Calu3 (cell line): ENCODE measurements at regions not wholly inside any gene's neighbourhood (a gene's known extent, or its start where the extent isn't known, plus 50 kb on each side); places are given as distances from the start of the nearest gene placed in this dataset.

Source experiments
- BruUV-seq: library from RNA; stranded (reverse); fragments of 400-500 nt; replicated peaks from 2 replicates; lab custom pipeline; 2021; lab: Mats Ljungman, UMichigan
- CTCF ChIA-PET: fragments of 300-600 bp; sonication (Branson Sonifier 250); formaldehyde crosslinking; loops from one replicate; lab custom pipeline; 2022; ENCODE audit warnings: antibody characterized with exemption; lab: Charles Lee
- DNase-seq: peaks from one replicate; pipeline ENCODE4 v3.0.0; 2022
- H3K27ac Mint-ChIP-seq: one replicate; pipeline ENCODE4 v1.8.0; 2022; ENCODE audit warnings: mixed read lengths; ENCODE audit not compliant: unreplicated experiment
- H3K27me3 Mint-ChIP-seq: one replicate; pipeline ENCODE4 v1.8.0; 2022; ENCODE audit warnings: mixed read lengths; ENCODE audit not compliant: unreplicated experiment
- H3K36me3 Mint-ChIP-seq: one replicate; pipeline ENCODE4 v1.8.0; 2022; ENCODE audit warnings: mild to moderate bottlenecking, moderate library complexity, mixed read lengths; ENCODE audit not compliant: insufficient read depth, unreplicated experiment
- H3K4me1 Mint-ChIP-seq: one replicate; pipeline ENCODE4 v1.8.0; 2022; ENCODE audit warnings: mild to moderate bottlenecking, low read depth, mixed read lengths; ENCODE audit not compliant: unreplicated experiment
- H3K4me3 Mint-ChIP-seq: one replicate; pipeline ENCODE4 v1.8.0; 2022; ENCODE audit warnings: mild to moderate bottlenecking, low read depth, moderate library complexity, mixed read lengths; ENCODE audit not compliant: unreplicated experiment
- H3K9me3 Mint-ChIP-seq: one replicate; pipeline ENCODE4 v1.8.0; 2022; ENCODE audit warnings: low read depth, mixed read lengths; ENCODE audit not compliant: unreplicated experiment
- intact Hi-C: fragments of 100-400 bp; cut with micrococcal nuclease; formaldehyde crosslinking; loops from one replicate; pipeline ENCODE4 v1.10.0; 2022; ENCODE audit not compliant: unreplicated experiment
- TF ChIP-seq, protein P1 (sequence below): fragments of 200-600 bp; IDR thresholded peaks from one replicate; pipeline ENCODE4 v1.8.0; 2022; ENCODE audit warnings: antibody characterized with exemption; ENCODE audit not compliant: unreplicated experiment

DNA sequence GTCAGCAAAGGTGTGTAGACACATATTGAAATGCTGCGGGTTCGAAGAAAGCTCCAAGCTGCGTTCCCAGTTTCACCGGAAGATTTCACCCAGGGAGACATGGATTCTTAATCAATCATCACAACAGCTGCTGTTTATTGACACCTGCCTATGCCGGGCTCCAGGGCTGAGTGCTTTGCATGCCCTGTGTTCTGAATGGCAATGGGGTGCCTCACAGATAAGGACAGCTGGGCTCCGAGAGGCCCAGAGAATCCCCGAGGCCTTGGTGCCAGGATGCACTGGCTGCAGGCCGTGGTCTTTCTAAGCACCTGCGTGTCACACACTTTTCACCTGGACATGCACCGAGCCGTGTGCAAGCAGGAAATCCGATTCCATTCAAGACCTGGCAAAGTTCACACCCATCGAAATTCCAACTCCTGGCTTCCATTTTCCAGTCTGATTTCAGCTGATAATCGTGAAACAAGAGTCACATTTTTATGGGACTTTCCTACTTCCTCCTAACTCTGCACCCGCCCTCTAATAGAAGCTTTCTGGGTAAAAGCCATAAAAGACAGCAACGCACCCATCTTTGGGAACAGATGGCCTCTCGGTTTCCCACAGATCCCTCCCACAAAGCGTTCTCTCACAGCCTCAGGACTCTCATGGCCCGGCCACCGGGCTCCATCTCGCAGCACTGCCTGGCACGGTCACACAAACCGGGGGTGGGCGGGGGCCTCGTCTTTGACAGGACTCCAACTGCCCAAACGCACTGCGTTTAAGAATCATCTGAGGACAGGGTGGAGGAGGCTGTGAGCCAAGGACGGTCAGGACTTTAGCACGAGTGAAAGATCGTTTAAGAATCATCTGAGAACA is 245.6 kb upstream of the SALL3 start:
- intact Hi-C loops: no loop called here
- no peak overlapping the region for H3K4me3 Mint-ChIP-seq
- H3K36me3 Mint-ChIP-seq: no peaks in the 10 kb centered on the region
- BruUV-seq: no TSS peak
- no peaks in the 10 kb centered on the region for H3K27me3 Mint-ChIP-seq
- H3K9me3 Mint-ChIP-seq: peaks cover 15% of the 10 kb centered on the region
- no peak for DNase-seq
- H3K4me1 Mint-ChIP-seq: no peaks in the 10 kb centered on the region
- TF ChIP-seq, protein P1, sequence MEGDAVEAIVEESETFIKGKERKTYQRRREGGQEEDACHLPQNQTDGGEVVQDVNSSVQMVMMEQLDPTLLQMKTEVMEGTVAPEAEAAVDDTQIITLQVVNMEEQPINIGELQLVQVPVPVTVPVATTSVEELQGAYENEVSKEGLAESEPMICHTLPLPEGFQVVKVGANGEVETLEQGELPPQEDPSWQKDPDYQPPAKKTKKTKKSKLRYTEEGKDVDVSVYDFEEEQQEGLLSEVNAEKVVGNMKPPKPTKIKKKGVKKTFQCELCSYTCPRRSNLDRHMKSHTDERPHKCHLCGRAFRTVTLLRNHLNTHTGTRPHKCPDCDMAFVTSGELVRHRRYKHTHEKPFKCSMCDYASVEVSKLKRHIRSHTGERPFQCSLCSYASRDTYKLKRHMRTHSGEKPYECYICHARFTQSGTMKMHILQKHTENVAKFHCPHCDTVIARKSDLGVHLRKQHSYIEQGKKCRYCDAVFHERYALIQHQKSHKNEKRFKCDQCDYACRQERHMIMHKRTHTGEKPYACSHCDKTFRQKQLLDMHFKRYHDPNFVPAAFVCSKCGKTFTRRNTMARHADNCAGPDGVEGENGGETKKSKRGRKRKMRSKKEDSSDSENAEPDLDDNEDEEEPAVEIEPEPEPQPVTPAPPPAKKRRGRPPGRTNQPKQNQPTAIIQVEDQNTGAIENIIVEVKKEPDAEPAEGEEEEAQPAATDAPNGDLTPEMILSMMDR: no peak
- no peak overlapping the region for H3K27ac Mint-ChIP-seq
- CTCF ChIA-PET: no interaction called here

DNA sequence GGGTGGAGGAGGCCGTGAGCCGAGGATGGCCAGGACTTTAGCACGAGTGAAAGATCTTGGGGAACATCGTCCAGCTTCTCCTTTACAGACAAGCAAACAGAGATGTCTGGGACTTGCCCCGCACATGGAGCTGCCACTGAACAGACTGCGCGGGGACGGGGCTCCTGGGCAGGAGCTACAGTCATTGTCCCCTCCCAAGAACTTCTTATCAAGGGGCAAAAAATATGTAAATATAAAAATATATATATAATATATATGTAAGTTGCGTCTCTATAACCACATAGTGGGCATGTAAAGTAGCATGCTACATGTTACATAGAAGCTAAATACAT is 245.0 kb upstream of the SALL3 start:
- H3K4me1 Mint-ChIP-seq: no peaks in the 10 kb centered on the region
- H3K27me3 Mint-ChIP-seq: no peaks in the 10 kb centered on the region
- peaks cover 15% of the 10 kb centered on the region for H3K9me3 Mint-ChIP-seq
- H3K4me3 Mint-ChIP-seq: no peak overlapping the region
- CTCF ChIA-PET: no interaction called here
- no peak for DNase-seq
- TF ChIP-seq, protein P1: no peak
- no TSS peak for BruUV-seq
- intact Hi-C loops: no loop called here
- H3K27ac Mint-ChIP-seq: no peak overlapping the region
- H3K36me3 Mint-ChIP-seq: no peaks in the 10 kb centered on the region

DNA sequence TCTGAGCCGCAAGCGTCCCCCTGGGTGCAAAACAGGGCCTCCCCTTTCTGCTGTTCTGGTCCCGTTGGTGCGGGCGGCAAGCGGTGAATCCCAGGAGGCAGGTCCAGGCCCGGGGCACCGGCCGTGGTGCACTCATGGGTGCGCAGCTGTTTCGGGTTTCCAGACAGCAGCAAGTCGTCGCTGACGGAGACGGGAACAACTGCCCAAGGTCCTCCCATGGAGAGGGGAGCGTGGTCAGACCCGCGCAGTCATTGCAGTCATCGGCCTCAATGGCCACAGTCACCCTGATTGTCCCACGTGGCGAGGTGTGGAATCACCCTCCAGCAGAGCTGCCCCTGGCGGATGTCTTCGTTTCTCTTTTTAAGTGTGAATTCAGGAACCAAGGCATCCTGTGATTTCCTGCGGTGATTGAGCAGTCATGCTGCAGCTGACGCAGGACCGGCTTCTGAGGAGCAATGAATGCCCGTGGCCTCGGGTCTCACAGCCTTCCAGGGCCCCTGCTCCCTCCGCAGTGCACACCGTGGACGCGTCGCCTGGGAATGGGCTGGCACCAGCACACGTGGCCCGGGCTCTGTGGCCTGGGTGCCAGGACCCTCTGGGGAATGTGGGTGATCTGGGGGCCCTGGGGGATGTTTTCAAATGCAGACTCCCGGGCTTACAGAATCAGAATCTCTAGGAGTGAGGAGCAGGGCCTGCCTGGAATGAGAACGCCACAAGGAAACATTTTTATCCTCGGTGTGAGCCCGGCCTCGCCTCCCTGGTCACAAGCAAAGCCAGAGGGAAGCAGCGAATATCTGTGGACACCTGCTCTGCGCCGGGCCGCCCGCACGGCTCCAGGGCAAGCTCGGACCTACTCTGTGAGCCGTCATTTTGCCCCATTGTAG is 244.2 kb upstream of the SALL3 start:
- TF ChIP-seq, protein P1: no peak
- intact Hi-C loops: no loop called here
- Mint-ChIP-seq H3K4me1 (no peaks in the 10 kb centered on the region), H3K36me3 (no peaks in the 10 kb centered on the region), H3K9me3 (peaks cover 13% of the 10 kb centered on the region), H3K4me3 (no peak overlapping the region), H3K27me3 (no peaks in the 10 kb centered on the region), H3K27ac (no peak overlapping the region)
- no TSS peak for BruUV-seq
- CTCF ChIA-PET: no interaction called here
- DNase-seq: no peak

DNA sequence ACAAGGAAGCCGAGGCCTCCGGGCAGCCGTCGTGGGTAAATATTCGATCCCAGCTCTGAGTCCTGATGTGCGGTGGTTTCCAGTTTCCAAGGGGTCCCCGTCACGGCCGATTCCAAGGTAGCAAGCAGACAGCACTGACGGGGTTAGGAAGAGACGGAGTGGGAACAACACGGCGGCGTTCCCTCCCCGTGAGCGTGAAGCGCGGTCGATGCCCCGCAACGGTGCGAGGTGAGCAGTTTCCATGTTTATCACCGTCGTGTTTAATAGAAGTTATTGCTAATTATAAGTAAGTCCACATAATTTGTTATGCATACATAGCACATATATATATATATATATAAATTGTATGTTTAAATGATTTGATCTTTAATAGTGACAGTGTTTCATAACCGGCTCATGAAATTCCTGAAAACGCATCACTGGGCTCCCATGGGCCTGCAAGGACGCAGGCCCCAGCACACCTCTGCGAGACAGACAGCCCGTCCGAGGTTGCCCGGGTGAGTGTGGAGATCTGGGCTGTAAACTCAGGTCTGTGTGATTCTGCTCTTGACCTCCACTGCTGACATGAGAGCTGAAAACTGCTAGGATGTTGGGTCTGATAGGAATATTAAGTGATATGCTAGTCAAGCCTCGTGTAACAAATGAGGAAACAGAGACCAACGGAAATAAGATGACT is 243.5 kb upstream of the SALL3 start:
- H3K4me1 Mint-ChIP-seq: no peaks in the 10 kb centered on the region
- H3K36me3 Mint-ChIP-seq: no peaks in the 10 kb centered on the region
- CTCF ChIA-PET: no interaction called here
- intact Hi-C loops: no loop called here
- H3K9me3 Mint-ChIP-seq: peaks cover 13% of the 10 kb centered on the region
- no peak for DNase-seq
- H3K27me3 Mint-ChIP-seq: no peaks in the 10 kb centered on the region
- no peak overlapping the region for H3K4me3 Mint-ChIP-seq
- H3K27ac Mint-ChIP-seq: no peak overlapping the region
- no TSS peak for BruUV-seq
- TF ChIP-seq, protein P1: no peak
